Stimulated activated CD4-positive, alpha-beta T cell treated with anti-CD3 and anti-CD28 coated beads, Interleukin-1b, Interleukin-23, amount 100 ng/mL, for 48 hours (primary cell): ENCODE measurements at regions not wholly inside any gene's neighbourhood (a gene's known extent, or its start where the extent isn't known, plus 50 kb on each side); places are given as distances from the start of the nearest gene placed in this dataset.

Experiments
- DNase-seq: peaks from one replicate; pipeline ENCODE4 v3.0.0-alpha.2; 2020

DNA sequence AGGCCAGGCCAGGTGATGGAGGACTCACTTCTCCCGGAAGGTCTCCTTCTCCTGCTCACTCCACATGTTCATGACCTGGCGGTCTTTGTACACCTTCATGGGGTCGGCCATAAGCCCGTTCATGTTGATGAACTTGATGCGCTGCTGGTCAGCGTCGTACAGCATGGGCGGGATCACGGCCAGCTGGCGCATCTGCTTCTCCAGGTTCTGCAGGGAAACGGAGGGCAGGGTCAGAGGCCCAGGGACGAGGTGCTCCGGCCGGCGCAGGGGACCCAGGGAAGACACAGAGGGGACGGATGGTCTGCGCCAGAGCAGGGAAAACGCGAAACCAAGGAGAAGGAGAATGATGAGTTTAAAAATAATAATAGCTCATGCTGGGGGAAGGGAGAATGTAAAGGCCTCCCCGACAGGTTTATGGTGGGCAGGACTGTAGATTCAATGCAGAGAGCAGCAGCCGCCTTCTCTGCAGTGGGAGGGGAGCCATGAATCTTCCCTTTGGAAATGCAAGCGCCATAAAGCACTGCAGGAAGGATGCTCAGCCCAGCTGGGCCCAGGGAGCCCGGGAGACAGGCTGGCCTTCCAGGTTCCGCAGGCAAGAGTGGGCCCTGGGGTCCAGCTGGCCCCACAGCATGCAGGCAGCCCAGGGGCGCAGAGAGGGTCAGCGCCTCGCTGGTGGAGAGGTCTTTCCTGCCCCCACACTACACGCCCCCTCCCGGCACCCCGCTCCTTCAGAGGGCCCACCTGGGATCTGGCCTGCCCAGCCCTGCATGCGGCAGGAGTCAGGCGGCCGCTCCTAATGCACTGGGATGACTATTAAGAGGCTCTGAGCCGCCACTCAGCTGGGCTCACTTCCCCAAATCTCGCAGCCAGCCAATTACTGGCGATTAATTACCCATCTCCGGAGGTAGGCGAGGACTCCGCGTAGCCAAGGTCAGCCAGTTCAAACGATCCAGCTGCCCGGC lies 132.0 kb downstream of the RFLNA start:
- no peak for DNase-seq

DNA sequence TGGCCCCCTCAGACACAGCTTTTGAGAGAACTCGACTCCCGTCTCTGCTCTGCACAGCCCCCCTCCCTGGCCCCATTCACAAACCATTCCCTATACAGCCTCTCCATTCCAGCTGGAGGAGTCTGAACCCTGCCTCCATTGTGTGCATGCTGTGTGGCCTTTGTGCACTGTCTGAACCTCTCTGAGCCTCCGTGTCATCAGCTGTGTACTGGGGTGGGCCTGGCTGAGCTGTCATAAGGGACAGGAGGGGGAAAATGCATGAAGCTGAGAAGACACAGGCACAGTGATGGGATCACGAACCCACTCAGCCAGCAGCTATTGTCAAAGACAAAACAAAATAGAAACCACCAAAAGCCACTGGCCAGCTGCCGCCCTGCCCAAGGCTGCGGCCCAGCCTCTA lies 130.8 kb downstream of the RFLNA start:
- DNase-seq, result no peak

DNA sequence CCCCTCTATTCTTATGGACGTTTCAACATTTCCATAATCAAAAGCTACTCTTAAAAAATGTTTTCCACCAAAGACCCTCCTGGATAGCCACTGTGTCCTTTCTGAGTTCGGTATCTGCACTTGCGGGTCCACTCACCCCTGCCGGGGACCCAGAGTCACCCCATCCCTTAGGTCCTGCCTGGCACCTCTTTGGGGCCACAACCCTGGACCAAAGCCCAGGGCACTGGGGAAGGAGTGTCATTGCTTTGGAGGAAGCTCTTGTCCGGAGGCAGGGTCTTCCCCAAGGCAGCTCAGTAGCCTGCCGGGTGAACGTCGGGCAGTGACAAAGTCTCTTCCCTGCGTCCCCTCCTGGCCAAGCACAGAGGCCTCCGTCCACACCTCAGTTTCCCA lies 129.6 kb downstream of the RFLNA start:
- no peak for DNase-seq

- no peak for DNase-seq
These were observed 129.0 kb downstream of the RFLNA start for GRCh38 chr12:124423761-124424515.

- no peak for DNase-seq
These were observed 128.0 kb downstream of the RFLNA start for GRCh38 chr12:124422570-124423523.

GRCh38 chr12:124422142-124422569 lies 127.3 kb downstream of the RFLNA start:
- DNase-seq, result no peak

DNA sequence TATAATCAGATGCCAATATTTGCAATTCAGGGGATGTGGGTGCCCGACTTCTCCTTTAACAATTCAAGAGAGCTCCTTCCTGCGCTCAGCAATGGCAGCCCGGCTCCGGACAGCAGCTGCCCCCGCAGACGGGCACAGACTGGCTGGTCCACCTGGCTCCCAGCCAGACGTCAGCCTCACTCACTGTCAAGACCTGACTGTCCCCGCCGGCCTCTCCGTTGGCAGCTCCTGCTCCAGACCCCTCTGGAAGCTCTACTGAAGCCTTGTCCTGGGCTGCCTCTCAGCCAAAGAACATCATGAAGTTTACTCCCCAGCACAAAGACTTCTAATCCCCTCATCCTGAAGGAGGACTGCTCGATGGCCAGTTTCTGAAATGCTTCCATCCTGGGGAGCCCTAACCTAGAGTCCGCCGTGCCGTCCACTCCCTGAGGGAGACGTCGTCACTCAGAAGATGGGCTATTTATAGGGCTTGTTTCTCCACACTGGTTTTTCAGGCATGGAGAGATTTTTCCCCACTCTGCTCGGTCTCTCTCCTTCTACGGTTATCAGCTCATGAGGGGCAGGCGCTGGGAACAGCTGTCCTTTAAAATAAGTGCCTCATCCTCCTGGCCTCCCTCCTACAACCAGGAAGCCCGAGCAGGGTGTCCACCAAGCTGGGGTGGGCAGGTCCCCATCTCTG lies 126.2 kb downstream of the RFLNA start:
- DNase-seq, result no peak

DNA sequence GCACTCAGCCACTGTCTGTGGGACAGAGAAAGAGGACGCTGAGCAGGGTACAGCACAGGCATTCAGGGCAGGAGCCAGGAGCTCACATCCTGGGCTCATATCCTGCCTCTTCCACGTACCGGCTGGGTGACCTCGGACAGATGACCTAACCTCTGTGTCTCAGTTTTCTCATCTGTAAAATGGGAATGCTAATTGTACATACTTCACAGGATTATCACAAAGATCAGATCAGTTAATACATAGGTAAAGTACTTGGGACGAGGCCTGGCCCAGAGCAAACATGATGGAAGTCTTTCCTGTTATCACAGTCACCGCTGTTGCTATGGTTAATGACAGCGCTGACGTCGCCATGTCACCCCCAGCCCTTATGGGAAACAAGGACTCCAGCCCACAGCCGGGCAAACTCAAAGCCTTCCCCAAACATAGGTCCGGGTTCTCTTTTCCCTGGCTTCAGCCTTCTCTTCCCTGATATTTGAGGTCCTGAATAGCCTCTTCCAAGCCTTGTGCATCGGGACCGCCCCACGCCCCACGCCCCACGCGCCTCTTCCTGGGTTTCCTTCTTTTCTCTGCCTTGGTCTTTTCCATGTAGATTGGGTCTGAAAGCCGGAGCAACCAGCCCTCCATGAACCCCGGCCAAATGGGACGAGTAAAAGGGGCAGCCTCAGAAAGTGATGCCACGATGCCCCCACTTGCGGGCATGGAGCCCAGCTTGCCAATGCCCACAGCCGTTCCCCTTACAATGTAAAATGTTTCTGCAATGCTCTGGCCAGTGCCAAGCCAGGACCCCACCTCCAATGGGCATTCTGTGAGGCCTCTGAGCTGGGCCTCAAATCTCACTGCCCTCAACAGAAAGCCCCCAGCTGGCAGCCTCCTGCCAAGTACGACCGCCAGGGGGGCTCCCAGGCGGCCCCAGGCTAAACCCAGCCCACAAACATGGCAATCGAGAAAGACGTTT lies 125.4 kb downstream of the RFLNA start:
- no peak for DNase-seq

DNA sequence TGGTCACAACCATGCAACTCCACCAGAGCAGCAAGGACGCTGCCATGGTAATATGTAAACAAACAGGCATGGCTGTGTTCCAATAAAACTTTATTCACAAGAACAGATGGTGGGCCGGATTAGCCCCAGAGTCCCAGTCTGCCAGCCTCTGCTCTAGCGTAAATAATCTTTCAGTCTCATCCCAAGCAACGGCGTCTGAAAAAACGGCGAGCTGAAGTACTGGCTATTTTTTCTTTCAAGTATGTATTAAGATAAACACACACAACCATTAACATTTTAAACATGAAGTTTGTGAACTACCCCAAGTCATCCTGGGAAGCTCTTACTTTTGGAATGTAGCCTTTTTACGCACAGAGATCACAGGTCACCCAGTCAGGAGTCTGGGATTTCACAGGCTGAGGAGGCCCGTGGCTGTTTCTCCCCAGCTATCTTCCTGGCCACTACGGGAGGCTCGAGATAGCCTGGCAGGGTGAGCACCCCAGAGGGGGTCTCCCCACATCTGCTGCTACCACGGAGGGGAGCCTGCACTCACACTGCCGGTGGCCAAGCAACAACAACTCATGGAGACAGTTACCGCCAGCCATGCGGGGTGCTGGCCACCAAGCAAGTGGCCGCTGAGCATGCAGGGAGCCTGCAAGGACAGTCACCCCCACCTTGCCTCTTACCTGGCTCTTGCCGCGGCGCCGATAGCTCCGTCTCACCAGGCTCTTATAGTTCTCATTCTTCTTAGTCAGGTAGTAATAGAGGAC lies 124.6 kb downstream of the RFLNA start:
- no peak for DNase-seq

GRCh38 chr12:124418791-124419190 lies 123.9 kb downstream of the RFLNA start:
- DNase-seq, result no peak

DNA sequence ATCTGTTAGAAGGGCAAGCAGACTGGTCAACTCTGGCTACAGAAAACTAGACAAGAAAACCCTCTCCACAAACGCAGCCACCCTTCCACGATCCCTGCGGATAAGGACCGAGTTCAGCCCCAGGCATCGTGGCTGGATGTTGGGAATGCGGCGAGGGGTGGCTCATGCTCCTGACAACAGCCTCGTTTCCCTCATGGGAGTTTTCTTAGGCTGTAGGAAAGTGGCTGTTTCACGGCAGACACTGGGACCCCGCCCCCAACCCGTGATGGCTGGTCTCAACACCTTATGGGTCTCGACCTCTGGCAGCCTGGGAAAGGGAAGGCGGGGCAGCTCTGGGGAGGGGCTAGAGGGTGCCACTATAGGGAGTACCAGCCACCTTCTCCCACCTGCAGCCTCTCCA lies 123.3 kb downstream of the RFLNA start:
- no peak for DNase-seq

DNA sequence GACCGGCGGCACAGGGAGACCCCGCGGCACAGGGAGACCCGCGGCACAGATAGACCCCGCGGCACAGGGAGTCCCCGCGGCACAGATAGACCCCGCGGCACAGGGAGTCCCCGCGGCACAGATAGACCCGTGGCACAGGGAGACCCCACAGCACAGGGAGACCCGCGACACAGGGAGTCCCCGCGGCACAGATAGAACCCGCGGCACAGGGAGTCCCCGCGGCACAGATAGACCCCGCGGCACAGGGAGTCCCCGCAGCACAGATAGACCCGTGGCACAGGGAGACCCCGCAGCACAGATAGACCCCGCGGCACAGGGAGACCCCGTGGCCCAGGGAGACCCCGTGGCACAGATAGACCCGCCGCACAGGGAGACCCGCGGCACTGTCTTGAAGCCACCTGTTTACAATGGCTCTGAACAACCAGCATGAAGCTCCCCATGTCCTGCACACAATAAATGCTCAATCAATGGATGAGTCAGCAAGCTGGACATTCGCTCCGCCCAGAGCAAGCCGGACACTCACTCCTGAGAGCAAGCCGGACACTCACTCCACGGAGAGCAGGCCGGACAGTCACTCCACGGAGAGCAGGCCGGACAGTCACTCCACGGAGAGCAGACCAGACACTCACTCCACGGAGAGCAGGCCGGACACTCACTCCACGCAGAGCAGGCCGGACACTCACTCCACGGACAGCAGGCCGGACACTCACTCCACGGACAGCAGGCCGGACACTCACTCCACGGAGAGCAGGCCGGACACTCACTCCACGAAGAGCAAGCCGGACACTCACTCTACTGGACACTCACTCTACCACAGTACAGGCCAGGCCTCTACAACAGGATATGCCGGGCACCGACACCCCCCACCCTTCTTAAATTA lies 121.9 kb downstream of the RFLNA start:
- no peak for DNase-seq

GRCh38 chr12:124415064-124415463 lies 120.2 kb downstream of the RFLNA start:
- DNase-seq, result no peak

GRCh38 chr12:124413915-124414314 lies 119.0 kb downstream of the RFLNA start:
- DNase-seq, result no peak

DNA sequence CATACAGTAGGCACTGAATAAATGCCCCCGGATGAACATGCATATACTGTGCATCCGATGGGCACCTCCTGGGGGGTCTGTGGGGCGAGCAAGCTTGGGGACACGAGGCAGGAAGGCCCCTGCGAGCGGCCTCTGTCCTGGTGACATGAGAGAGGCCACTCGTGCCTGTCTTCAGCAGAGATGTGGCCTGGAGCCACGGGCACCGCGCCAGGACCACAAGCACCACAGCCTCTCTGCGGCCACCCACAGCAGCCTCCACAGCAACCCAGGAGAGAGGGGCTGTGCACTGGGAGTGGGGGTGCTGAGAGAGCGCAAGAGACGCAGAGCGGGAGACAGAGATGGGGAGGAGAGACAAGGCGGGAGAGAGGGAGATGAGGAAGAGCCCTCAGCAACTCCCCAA lies 118.5 kb downstream of the RFLNA start:
- no peak for DNase-seq

DNA sequence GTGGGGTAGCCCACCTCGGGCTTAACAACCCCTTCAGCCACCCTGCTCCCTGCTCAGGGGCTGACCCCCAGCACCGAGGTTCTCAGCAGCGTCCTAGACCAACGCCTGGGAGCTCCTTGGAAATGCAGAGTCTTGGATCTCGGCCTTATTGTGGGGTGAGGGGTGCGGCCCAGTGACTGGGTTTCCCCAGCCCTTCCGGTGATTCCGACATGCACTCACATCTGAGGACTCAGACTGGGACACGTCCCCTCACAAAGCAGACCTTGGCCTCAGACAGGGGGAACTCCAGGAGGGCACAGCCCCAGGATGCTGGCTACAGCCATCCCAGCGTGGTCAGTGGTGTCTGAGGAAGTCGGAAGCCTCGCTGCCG lies 117.7 kb downstream of the RFLNA start:
- DNase-seq, result no peak

- no peak for DNase-seq
These were observed 117.2 kb downstream of the RFLNA start for GRCh38 chr12:124411953-124412645.

DNA sequence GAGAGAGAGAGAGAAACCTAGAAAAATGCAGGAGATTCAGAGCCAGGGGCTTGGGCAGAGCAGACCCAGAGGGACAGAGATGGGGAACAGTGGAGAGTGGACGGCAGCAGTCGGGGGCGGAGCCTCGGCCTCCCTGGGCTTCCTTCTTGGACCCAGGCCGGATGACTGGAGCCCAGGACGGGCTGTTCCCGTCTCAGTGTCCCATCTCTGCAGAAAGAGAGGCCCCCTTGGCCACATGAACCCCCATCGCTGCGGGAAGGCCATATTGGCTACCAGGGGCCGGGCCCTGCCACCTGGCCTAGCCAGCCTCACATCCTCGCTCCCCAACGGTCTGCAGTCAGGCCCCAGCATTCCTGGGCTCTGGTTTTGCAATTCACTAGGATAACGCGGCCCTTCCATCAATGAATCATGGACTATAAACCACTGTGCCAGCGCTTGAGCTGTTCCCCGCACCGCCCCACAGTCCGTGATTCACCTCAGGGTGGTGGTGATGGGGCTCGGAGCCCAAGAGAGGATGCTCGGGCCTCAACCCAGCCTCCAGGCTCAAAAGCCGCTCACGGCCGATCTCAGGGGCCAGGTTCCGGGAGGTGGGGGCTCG lies 116.5 kb downstream of the RFLNA start:
- no peak for DNase-seq
